Activated CD8-positive, alpha-beta memory T cell treated with anti-CD3 and anti-CD28 coated beads for 1 hour (primary cell): ENCODE measurements at regions not wholly inside any gene's neighbourhood (a gene's known extent, or its start where the extent isn't known, plus 50 kb on each side); places are given as distances from the start of the nearest gene placed in this dataset.

Source experiments
- DNase-seq, 2 donors: peaks; one replicate each; pipeline ENCODE4 v3.0.0-alpha.2; 2020; ENCODE audit warnings: low read depth in 1 of 2; ENCODE audit errors: extremely low read depth in 1 of 2

DNA sequence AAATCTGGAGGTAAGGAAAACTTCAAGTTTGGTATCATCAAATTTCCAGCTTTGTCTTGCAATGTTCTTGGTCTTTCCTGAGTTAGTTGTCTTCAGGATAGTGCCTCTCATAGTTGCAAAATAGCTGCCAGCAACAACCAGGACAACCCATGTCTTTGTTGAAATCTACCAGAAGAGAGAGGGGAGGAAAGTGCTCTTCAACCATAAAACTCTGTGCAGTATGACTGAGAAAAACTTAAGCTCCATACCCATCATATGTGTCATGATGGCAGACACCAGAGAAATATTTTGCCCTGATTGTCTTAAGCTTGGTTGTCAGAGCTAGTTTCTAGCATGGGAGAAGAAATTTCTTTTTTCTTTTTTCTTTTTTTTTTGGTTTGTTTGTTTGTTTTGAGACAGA is 103.3 kb downstream of the SPRY2 start:
- DNase-seq = no peak

DNA sequence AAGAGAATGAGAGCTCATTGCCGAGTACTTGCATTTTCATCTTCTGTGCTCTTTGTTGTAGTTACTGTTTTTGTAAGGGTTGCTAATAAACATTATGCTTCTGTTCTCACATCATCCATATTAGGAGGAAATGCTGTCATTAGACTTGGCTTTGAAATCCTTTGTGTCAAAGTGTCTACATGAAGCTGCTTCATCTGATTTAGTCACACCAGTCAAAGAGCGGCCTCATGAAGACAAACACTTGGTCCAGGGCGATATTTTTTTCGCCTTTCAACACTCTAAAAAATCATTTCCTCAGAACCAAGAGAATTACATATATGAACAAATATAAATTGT is 105.0 kb downstream of the SPRY2 start:
- DNase-seq = no peak

DNA sequence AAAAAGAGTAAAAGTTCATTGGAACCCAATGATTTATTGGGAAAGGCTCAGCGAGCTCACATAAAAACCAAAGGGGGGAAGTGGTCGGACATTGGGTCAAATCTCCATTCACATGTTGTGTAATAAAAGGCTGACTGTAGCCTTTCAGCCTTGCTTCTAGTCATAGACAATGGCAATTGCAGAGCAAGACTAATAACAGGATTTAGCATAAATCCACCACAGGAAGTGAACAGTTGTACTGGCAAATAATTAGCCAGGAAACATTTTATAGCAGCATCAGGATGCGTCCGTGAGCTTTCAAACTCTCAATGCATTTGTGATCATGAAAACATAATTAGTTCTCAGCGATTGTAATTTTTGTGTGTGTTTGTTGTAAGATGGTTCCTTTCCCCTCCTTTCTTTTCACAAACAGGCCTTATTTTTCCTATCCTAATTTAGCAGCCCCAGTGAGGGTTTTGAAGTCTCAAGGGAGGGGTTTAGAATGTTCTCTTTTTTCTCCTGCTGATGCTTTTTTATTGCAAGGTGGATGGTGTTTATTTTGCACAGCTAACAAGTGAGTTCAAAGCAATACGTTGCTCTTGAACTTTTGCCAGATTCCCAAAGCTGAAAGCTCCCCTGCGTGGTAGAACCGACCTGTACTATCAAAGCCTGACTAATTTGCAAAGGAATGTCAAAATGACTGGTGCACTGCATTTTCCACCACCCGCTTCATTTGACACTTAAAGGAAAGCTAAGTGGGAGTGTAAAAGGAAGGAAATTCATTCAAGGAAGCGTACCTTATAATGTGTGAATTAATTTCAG is 105.6 kb downstream of the SPRY2 start:
- no peak for DNase-seq

DNA sequence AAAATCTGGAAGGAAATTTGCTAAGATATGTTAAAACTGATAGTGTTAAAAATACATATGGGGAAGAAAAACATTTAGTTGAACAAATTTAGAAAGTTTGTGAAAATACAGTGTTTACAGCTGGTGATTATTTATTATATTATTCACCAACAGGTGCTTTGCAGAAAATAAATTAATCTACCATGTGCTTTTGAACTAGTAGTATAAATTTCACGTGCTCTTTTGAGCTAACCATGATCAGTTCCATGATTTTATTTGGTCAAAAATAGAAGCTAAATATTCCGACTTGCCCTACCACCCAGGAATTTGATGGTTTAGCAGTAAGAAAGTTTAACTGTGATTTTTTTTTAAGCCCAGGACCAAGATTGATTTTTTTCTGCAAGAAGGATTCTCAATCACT is 113.3 kb downstream of the SPRY2 start:
- DNase-seq = no peak

DNA sequence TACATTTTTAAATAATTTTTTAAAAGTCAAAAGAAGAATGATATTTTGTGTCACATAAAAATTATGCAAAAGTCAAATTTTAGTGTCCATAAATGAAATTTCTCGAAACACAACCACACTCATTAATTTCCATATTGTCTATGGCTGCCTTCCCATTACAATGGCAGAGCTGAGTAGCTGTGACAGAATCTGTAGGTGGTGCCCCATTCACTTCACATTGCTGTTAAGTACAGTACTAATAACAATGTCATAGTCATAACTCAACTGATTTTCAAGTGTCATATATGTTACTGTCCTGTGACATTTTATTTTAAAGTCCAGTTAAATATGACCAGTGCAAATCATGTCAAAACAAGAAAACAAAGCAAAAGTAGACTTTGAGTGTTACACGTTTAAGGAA is 114.3 kb downstream of the SPRY2 start:
- no peak for DNase-seq

DNA sequence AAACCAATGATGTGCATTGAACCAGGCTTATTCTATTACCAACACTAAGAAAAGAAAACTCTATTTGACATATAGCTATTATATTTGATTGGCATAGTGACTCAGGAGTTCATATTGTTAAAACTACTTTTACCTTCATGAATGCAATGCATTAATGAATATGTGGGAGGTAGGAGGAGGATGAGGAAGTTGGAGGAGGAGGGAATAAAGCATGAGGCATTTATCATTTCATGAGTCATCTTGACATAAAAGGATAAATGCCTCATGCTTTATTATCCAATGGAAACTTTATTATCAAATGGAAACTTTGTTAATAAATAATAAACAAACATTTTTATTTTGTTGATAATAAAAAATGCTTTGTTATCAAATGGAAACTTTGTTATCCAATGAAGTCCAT is 116.5 kb downstream of the SPRY2 start:
- no peak for DNase-seq

DNA sequence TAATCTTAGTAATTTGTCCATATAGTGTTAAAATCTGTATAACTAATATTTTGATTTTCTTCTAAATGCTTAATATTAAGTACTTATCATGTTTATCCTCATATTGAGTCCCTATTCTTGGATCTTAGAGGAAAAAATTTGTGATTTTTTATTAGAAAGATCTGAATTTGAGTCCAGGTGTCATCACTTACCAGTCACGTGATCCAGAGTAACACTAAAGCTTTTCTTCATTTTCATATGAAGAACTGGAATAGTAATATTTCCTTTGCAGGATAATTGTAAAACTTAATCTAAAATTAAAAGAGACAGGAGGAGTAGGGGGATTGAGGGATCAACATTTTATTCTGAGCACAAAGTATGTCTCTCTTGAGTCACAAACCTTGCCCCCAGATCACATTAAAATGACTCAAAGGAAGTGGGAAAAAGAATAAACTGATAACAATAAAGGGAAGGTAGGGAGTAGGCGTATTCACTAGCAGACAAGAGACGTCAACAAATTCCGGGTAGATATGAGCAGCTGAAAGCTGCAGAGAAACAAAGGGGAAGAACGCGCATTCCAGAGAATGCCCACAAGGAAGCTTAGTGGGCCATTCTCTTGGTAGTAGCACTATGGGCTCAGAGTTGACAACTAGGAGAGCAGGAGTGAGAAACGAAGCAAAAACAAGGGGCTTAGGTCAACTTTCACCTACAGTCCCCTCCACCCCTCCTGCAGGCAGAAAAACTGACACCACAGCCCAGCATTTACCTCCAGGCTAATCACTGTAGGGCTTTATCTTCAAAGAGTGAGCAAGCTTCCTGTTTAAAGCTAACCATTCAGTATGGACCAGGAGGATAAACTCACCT is 123.1 kb downstream of the SPRY2 start:
- no peak for DNase-seq

DNA sequence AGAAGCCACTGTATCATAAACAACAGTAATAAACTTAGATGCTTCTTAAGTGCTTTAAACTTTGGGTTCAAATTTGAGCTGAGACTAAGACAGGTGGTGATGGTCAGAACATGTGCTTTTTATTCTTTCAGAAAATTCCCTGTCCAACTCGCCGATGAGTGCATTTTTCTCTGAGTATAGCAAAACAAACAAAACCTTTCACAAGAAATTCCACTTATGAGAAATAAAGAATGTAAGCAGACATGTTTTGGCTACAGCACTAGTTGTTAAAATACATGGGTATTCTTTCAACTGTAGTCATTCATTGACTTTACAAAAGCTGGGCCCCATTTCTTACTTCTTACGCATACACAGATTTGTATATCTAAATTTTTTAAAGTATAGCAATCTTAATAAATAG is 125.6 kb downstream of the SPRY2 start:
- no peak for DNase-seq

DNA sequence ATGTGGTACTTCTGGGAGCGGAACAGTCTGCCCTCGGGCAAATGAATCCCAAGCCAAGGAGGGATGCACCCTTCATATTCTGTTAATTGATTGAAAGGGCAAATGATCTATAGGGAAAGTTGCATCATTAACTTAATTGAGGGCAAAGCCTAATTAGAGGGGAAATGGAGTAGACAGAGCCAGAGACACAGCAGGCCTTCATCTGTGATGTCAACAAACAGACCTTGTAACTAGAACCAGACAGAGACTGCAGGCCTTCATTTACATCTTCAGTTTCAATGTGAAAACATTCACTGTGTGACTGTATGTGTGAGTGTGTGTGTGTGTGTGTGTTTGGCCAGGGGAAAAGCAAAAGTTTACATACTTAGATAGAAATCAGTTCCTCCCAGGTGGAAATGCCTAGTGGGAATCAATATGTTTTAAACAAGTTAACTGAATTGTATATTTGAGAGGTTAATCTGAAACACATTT is 126.4 kb downstream of the SPRY2 start:
- no peak for DNase-seq

DNA sequence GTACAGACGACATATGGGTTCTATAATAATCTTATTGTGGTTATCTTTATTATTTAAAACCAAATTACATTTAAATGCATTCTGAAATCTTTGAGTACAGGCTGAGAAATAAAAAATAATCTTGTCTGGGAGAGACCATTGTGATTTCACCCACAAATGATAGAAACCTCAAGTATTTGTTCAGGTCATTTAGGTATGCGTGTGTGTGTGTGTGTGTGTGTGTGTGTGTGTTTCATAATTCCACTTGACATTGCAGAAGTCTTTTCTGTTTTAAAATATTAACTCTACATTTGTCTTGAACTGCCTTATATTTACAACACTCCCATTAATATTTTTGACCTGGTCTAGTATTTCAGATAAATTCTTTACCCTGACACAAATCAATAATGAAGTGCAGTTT is 126.9 kb downstream of the SPRY2 start:
- DNase-seq = no peak

DNA sequence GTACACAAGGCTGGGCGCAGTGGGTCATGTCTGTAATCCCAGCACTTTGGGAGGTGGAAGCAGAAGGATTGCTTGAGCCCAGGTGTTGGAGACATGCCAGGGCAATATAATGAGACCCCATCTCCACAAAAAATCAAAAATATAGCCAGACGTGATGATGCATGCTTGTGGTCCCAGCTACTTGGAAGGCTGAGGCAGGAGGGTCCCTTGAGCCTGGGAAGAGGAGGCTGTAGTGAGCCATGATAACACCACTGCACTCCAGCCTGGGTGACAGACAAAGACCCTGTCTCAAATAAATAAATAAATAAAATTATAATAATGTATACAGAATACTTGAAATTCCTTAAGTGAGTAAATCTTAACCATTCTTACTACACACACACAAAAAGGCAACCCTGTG is 127.7 kb downstream of the SPRY2 start:
- no peak for DNase-seq

DNA sequence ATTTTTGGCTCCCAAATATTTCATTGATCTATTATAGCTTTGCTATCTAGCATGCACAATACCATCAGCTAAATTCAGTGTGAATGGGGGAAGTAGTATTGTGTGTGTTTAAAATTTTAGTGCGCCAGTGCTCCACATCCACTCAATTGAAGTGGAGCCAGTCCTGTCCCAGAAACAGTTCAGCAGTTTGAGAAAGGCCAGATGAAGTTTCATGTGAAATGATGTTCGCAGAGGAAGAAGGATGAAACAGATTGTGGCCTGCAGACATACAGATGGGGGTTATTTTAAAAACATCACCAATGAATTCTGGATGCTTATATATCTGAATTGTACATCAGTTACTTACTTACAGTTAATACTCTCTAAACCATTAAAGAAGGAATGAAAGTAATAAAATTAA is 129.4 kb downstream of the SPRY2 start:
- no peak for DNase-seq

DNA sequence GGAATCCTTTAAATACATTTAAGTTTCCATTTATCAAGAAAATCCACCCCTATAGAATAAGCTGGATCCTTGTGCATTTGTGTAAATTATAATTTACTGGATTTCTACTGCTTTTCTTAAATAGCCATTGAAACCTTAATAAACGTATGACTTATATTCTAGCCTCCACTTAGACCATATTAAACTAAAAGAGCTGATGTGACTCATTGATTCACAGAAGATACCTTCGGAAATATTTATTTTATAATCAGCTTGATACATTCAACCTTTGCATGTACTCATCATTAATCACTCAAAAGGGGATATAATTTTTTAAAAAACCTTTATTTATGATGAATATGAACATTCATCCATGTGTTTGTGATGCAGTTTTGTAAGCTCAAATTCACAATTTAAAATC is 136.3 kb downstream of the SPRY2 start:
- no peak for DNase-seq

DNA sequence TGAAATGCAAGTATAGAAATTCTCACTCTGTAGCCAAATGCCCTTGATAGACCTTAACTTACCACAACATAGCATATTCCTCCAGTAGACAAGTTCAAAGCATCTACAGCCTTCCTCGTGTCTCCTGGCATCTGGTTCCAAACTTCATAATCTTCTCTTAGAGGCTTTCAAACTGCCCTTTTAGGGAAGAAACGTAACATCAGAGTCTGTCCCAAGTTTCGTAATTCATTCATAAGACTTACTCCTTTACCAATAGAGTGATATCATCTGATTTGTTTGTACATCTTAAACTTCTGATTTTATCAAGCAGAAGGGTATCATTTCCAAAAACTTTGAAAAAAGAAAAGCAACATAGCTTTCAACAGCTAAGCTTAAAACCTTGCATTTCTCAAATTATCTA is 137.4 kb downstream of the SPRY2 start:
- DNase-seq = no peak

DNA sequence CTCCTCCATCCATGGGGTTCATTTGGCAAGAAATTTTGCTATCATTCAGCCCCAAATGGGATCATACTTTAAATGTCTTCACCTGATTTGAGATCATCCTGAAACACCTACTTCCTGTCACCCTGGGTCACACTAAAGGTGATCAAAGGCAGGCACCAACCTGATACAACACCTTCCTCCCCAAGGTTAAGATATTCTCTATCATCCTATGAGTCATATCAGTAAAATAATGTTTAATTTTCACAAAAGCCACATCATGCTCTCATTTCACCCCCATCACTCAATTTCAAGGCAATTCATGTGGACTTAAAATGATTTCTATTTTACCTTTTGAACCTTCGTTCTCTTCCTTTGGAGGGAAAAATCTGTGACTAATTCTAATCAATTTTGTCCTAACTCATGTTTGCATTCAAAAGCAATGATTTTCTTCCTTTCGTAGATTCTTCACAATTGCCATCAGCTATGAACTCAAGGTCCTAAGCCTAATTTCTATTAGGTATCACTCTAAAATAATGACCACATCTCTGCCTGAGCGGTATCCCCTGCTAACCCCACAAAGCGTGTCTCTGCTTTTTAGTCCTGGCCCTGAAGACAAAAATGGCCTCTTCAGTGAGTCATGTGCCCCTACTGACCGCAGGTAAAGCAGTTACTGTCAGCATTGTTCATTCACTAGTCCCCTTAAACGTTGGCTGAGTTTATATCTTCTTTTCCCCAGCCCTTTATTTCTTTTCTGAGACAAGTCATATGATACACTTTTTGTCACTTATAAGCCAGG is 139.0 kb downstream of the SPRY2 start:
- no peak for DNase-seq

DNA sequence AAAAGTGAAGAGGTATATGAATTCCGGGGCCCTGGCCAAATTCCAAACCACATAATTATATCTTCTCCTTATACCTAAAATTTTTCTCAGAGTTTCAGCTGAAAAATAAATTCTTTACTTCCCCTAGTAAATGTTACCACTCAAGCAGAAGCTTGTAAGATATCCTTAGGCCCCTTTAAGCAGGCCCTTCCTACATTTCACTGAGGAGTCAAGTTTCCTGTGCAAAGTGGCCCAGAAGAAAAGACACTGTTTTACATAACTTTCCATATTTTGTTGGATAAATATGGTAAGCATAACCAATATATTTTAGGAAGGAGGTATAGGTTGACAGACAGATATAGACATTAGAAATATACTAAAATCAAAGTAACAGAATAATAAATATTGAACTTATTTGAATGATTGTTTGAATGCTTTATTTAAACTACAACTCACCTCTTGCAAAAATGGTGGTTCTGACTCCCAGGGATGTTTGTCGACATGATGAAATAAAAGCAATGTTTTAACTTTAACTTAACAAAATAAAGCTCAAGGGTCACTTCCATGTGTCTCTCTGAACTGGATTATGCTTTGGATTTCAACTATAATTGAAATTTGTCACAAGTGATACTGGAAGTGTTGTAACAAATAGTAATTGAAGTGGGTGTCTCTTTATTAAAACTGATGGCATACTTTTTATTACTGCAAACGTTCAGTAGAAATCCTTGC is 141.2 kb downstream of the SPRY2 start:
- no peak for DNase-seq

DNA sequence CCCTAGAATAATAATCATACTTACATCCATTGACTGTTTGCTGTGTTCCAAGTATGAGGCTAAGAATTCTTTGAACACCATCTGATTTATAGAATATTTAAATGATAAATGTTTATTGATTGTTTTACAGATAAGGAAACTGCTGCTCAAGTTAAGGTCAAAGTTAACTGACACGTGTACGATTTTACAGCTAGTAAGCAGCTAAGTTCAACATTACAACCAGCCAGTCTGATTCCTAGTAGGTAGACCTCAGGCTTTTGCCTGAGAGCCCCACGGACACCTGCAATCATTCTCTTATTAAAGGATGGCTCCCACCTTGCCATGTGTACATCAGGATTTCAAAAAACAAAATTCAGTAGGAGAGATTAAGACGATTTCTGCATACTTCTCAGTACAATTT is 141.9 kb downstream of the SPRY2 start:
- no peak for DNase-seq

DNA sequence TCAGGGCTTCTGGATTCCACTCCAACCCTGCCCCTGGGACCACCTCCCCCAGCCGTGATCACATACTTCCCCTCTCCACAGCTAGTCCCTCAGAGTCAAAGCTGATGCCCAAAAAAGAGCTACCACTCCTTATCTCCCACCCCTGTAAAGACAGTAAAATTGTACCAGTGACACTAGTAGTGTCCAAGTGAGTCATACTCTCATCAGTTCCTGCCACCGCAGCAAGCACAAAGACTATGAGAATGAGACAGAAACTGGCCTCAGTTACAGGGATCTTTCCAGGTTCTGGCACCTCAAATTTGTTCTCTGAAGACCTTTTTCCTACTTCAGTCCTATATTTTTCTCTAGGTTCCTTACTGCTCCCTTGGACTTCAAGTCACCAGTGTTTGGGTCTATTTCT is 144.2 kb downstream of the SPRY2 start:
- DNase-seq = no peak

DNA sequence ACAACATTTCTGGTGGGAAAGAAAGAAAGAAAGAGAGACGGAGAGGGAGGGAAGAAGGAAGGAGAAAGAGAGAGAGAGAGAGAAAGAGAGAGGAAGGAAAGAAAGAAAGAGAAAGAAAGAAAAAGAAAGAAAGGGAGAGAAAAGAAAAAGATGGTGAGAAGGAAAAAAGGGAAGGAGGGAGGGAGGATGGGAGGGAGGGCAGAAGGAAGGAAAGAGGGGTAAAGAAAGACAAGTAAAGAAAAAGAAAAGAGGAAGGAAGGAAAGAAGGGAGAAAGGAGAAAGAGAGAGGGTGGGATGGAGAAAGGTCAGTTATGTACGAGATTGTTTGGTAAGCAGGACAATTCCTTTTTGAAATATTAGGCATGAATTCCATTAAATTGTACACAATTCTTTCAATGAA is 145.3 kb downstream of the SPRY2 start:
- no peak for DNase-seq

DNA sequence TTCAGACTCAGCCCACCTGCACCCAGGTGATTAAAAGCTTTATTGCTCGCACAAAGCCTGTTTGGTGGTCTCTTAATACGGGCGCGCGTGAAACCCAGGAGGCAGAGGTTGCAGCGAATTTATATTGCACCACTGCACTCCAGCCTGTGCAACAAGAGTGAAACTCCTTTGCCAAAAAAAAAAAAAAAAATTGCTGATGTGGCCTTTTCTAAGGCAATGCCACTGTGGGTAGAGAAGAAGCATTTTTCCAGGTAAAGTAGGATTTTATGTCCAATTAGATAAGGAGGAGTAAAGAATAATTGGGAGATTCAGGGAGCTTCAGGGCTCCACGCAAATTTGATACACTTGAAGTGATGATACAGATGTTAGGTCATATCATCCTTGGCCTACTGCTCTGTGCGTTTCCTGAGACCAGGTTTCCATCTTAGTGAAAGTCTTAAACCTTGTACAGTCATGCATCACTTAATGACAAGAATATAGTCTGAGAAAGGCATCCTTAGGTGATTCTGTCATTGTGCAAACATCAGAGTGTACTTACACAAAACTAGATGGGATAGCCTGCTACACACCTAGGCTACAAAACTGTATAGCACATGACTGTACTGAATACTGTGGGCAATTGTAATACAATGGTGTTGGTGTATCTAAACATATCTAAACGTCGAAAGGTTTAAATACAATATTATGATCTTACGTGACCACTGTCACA is 150.9 kb downstream of the SPRY2 start:
- no peak for DNase-seq
